OCI-LY3 (cell line): ENCODE measurements at regions not wholly inside any gene's neighbourhood (a gene's known extent, or its start where the extent isn't known, plus 50 kb on each side); places are given as distances from the start of the nearest gene placed in this dataset.

Experiments
- H2AFZ ChIP-seq: fragments of 200-600, 300-600 bp; shearing (Covaris generic); 2 replicates; pipeline ENCODE4 v1.6.0; 2014; ENCODE audit warnings: antibody characterized with exemption, low read depth, low read length
- H3K27ac ChIP-seq: fragments of 200-600, 300-600 bp; sonication (generic); 2 replicates; pipeline ENCODE4 v1.5.1; 2014; ENCODE audit warnings: mild to moderate bottlenecking, low read length, moderate library complexity, mixed read lengths
- H3K27me3 ChIP-seq: fragments of 200-600, 300-600 bp; sonication (generic); 2 replicates; pipeline ENCODE4 v1.6.1; 2014; ENCODE audit warnings: low read depth, low read length, mixed read lengths
- H3K36me3 ChIP-seq: fragments of 200-600, 300-600 bp; sonication (generic); replicated peaks from 2 replicates; pipeline ENCODE3; 2014; ENCODE audit warnings: low read depth, low read length, mixed read lengths
- H3K4me1 ChIP-seq: fragments of 300-600, 200-600 bp; sonication (generic); 2 replicates; pipeline ENCODE4 v1.6.1; 2014; ENCODE audit warnings: low read length, mixed read lengths
- H3K4me2 ChIP-seq: fragments of 200-600, 300-600 bp; sonication (generic); 2 replicates; pipeline ENCODE4 v1.6.1; 2014; ENCODE audit warnings: low read length, mixed read lengths
- H3K4me3 ChIP-seq: fragments of 300-600, 200-600 bp; sonication (generic); 2 replicates; pipeline ENCODE4 v1.5.1; 2014; ENCODE audit warnings: antibody characterized with exemption, mild to moderate bottlenecking, low read length, moderate library complexity
- H3K79me2 ChIP-seq: fragments of 300-600, 200-600 bp; shearing (Covaris generic); 2 replicates; pipeline ENCODE4 v1.6.1; 2014; ENCODE audit warnings: mild to moderate bottlenecking, low read length, mixed read lengths
- H3K9ac ChIP-seq: fragments of 300-600, 200-600 bp; shearing (Covaris generic); 2 replicates; pipeline ENCODE4 v1.6.0; 2014; ENCODE audit warnings: mild to moderate bottlenecking, low read length, moderate library complexity
- H3K9me3 ChIP-seq: fragments of 200-600, 300-600 bp; shearing (Covaris generic); 2 replicates; pipeline ENCODE4 v1.6.1; 2014; ENCODE audit warnings: low read length, mixed read lengths; ENCODE audit not compliant: insufficient read depth
- H4K20me1 ChIP-seq: fragments of 200-600, 300-600 bp; sonication (generic); 2 replicates; pipeline ENCODE4 v1.6.1; 2016; ENCODE audit warnings: low read length, mixed read lengths; ENCODE audit not compliant: insufficient read depth
- EZH2phosphoT487 ChIP-seq: fragments of 200-600 bp; shearing (Covaris generic); IDR thresholded peaks from 2 replicates; pipeline ENCODE4 v1.6.1; 2018; ENCODE audit warnings: antibody characterized with exemption, mixed run types, low read depth
- TF ChIP-seq, protein P1 (sequence below): fragments of 200-600, 300-600 bp; sonication (generic); IDR thresholded peaks from 2 replicates; pipeline ENCODE4 v1.5.1; 2014; ENCODE audit warnings: antibody characterized with exemption, low read length, low read depth

DNA sequence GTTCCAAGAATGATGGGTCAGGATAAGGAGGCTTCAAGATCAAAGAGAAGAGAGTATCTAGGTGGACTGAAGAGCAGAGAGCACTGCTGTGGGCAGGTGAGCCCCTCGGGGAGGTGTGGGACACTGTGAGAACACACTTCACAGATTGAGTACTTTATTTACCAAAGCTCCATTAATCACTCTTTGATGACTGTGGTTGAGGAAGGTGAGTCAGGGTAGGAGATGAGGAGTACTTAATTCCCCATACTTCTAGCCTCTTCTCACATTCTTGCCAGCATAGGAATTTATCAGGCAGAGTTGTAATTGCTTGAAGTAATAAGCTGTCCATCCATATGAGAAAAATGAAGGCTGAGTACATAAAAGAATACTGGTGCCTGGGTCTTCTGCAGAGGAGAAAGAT, 375.3 kb downstream of the PCDH10 start:
- H3K4me1 ChIP-seq, result no peaks in the 10 kb centered on the region
- H3K79me2 ChIP-seq, result no peaks in the 10 kb centered on the region
- H3K9me3 ChIP-seq, result no peaks in the 10 kb centered on the region
- H3K9ac ChIP-seq, result no peak overlapping the region
- no peaks in the 10 kb centered on the region for H3K27me3 ChIP-seq
- no peak for TF ChIP-seq EZH2phosphoT487
- TF ChIP-seq, protein P1, sequence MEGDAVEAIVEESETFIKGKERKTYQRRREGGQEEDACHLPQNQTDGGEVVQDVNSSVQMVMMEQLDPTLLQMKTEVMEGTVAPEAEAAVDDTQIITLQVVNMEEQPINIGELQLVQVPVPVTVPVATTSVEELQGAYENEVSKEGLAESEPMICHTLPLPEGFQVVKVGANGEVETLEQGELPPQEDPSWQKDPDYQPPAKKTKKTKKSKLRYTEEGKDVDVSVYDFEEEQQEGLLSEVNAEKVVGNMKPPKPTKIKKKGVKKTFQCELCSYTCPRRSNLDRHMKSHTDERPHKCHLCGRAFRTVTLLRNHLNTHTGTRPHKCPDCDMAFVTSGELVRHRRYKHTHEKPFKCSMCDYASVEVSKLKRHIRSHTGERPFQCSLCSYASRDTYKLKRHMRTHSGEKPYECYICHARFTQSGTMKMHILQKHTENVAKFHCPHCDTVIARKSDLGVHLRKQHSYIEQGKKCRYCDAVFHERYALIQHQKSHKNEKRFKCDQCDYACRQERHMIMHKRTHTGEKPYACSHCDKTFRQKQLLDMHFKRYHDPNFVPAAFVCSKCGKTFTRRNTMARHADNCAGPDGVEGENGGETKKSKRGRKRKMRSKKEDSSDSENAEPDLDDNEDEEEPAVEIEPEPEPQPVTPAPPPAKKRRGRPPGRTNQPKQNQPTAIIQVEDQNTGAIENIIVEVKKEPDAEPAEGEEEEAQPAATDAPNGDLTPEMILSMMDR, result no peak
- H3K27ac ChIP-seq, result no peak overlapping the region
- H2AFZ ChIP-seq, result no peak overlapping the region
- H3K4me2 ChIP-seq, result no peak overlapping the region
- H3K36me3 ChIP-seq, result no peaks in the 10 kb centered on the region
- H4K20me1 ChIP-seq, result no peaks in the 10 kb centered on the region
- H3K4me3 ChIP-seq, result no peak overlapping the region

DNA sequence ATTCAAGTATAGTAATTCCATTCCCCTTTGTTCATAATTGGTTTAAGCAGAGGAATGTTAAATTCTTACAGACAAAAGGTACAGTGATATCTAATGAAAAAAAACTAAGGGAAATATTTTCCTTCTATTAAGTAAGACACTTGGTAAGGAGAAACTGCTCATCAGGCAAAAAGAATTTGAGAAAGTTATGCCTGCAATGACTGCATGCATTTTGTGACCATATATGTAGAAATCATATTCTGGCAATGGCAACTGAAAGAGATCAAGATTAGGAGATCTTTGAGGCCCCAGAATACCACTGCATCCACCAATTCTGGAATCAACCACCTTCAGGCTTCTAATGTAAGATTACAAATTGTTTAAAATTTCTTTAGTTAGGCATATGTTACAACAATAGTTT, 364.8 kb downstream of the PCDH10 start:
- TF ChIP-seq EZH2phosphoT487, result no peak
- TF ChIP-seq, protein P1, result no peak
- H3K9me3 ChIP-seq, result no peaks in the 10 kb centered on the region
- H3K4me1 ChIP-seq, result no peaks in the 10 kb centered on the region
- no peaks in the 10 kb centered on the region for H3K36me3 ChIP-seq
- no peak overlapping the region for H3K4me3 ChIP-seq
- no peak overlapping the region for H3K27ac ChIP-seq
- no peak overlapping the region for H3K9ac ChIP-seq
- no peaks in the 10 kb centered on the region for H3K79me2 ChIP-seq
- H4K20me1 ChIP-seq, result no peaks in the 10 kb centered on the region
- no peaks in the 10 kb centered on the region for H3K27me3 ChIP-seq
- H2AFZ ChIP-seq, result no peak overlapping the region
- no peak overlapping the region for H3K4me2 ChIP-seq

DNA sequence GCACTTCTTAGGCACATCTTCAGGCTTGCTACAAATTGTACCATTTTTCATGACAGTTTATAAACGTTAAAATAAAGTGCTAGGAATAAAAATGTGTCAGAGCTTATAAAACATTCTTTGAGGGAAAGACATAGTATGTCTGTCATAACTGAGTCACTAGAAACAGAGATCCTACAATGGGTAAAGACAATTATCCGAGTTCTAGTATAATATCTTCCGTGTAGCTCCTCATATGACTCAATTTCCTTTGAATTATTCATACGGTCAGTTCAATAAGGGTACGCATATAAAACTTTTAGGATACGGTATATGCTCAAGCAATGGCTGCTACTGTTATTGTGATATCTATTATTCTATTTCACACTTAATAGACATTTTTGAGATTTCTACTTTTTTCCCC, 349.1 kb downstream of the PCDH10 start:
- Histone ChIP-seq H3K9me3 (peaks cover 2% of the 10 kb centered on the region; the same call in 1 of the 2 replicates), H3K79me2 (no peaks in the 10 kb centered on the region), H3K4me1 (no peaks in the 10 kb centered on the region), H3K36me3 (no peaks in the 10 kb centered on the region), H4K20me1 (no peaks in the 10 kb centered on the region), H3K27ac (no peak overlapping the region), H3K9ac (no peak overlapping the region), H3K27me3 (no peaks in the 10 kb centered on the region), H3K4me3 (no peak overlapping the region), H3K4me2 (no peak overlapping the region), H2AFZ (no peak overlapping the region; the same call in 1 of the 2 replicates)
- TF ChIP-seq EZH2phosphoT487, result no peak
- TF ChIP-seq, protein P1, result no peak

DNA sequence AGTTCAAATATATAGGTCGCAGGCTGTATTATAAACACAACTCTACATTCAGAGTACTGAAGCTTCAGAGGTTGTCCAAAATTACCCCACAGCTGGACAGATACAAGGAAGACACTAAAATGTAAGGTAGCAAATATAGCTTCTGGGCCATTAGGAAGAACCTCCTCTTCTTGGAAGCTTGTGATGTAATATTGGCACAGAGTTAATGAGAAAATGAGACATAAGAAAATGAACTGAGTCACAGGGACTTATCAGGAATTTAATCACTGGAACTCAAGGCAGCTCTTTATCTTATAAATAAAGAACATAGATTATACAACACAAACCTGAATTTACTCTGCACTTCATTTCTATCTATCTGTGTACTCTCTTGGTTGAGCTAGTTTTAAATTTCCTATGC, 344.7 kb downstream of the PCDH10 start:
- H4K20me1 ChIP-seq, result no peaks in the 10 kb centered on the region
- H3K4me3 ChIP-seq, result no peak overlapping the region
- H3K27ac ChIP-seq, result no peak overlapping the region
- H3K27me3 ChIP-seq, result no peaks in the 10 kb centered on the region
- no peaks in the 10 kb centered on the region for H3K4me1 ChIP-seq
- no peak overlapping the region for H2AFZ ChIP-seq
- no peak overlapping the region for H3K9ac ChIP-seq
- TF ChIP-seq EZH2phosphoT487, result no peak
- TF ChIP-seq, protein P1, result no peak
- no peak overlapping the region for H3K4me2 ChIP-seq
- no peaks in the 10 kb centered on the region for H3K9me3 ChIP-seq
- H3K36me3 ChIP-seq, result no peaks in the 10 kb centered on the region
- no peaks in the 10 kb centered on the region for H3K79me2 ChIP-seq
